Left hindlimb (tissue), 1 donor: ENCODE measurements at regions not wholly inside any gene's neighbourhood (a gene's known extent, or its start where the extent isn't known, plus 50 kb on each side); places are given as distances from the start of the nearest gene placed in this dataset.
"Not testable (repeated sequence)": the region's sequence is repeated elsewhere in the genome, so short reads cannot be mapped to it uniquely, and the experiment has no call there.

ENCODE experiments used
- DNase-seq: peaks from one replicate; pipeline ENCODE4 v3.0.0-alpha.2; 2018

GRCh38 chr14:54266616-54267015, 130.2 kb upstream of the CDKN3 start:
- not testable (repeated sequence) for DNase-seq

- DNase-seq, result no peak
Measured at GRCh38 chr14:54267172-54267571, 129.6 kb upstream of the CDKN3 start.

- no peak for DNase-seq
Measured at GRCh38 chr14:54275997-54276725, 120.6 kb upstream of the CDKN3 start.

- DNase-seq, result no peak
Measured at GRCh38 chr14:54278087-54278486, 118.7 kb upstream of the CDKN3 start.

GRCh38 chr14:54278665-54279295, 118.0 kb upstream of the CDKN3 start:
- DNase-seq, result no peak

- no peak for DNase-seq
Measured at GRCh38 chr14:54282849-54283248, 114.0 kb upstream of the CDKN3 start.

- DNase-seq, result no peak
Measured at GRCh38 chr14:54285030-54285429, 111.8 kb upstream of the CDKN3 start.

GRCh38 chr14:54291491-54292191, 105.2 kb upstream of the CDKN3 start:
- no peak for DNase-seq

- DNase-seq, result no peak
Measured at GRCh38 chr14:54294802-54295201, 102.0 kb upstream of the CDKN3 start.

- no peak for DNase-seq
Measured at GRCh38 chr14:54299410-54300363, 97.1 kb upstream of the CDKN3 start.

- no peak for DNase-seq
Measured at GRCh38 chr14:54300881-54301280, 95.9 kb upstream of the CDKN3 start.

- no peak for DNase-seq
Measured at GRCh38 chr14:54301359-54301758, 95.4 kb upstream of the CDKN3 start.

- no peak for DNase-seq
Measured at GRCh38 chr14:54306806-54307205, 90.0 kb upstream of the CDKN3 start.

- DNase-seq, result no peak
Measured at GRCh38 chr14:54309615-54310014, 87.2 kb upstream of the CDKN3 start.

GRCh38 chr14:54310151-54310850, 86.5 kb upstream of the CDKN3 start:
- DNase-seq, result no peak

GRCh38 chr14:54310851-54311228, 86.0 kb upstream of the CDKN3 start:
- DNase-seq, result no peak

- DNase-seq, result no peak
Measured at GRCh38 chr14:54312166-54312801, 84.5 kb upstream of the CDKN3 start.

- DNase-seq, result no peak
Measured at GRCh38 chr14:54314365-54315104, 82.3 kb upstream of the CDKN3 start.

GRCh38 chr14:54316652-54317051, 80.2 kb upstream of the CDKN3 start:
- DNase-seq, result no peak

- no peak for DNase-seq
Measured at GRCh38 chr14:54317391-54317790, 79.4 kb upstream of the CDKN3 start.

- no peak for DNase-seq
Measured at GRCh38 chr14:54322246-54322645, 74.6 kb upstream of the CDKN3 start.
